ENCODE measurements at regions not wholly inside any gene's neighbourhood (a gene's known extent, or its start where the extent isn't known, plus 50 kb on each side); places are given as distances from the start of the nearest gene placed in this dataset.

DNA sequence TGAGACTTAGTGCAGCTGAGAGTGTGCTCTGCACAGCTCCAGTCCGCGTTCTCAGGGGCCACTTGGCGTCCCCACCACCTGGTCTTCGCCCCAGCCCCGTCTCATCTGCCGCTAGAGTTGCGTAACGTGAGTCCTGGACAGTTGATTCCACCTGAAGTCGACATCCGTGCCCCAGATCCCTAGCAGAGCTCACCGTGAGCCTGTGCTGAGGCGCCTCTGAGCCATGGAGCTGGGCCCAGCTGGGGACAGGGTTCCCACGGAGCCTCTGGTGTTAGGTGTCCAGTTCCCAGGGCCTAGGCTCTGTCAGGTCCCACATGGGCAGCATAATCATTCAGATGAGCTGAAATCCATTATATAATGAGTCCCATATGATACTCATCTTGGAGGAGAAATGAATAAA is 147.1 kb upstream of the SOX1 start:
- TF ChIP-seq CTCF (conservative IDR thresholded peaks at IDR 0.05), result no peak
- no peak for TF ChIP-seq ZFX (IDR thresholded peaks at IDR 0.05)

Measured in C4-2B (cell line).